GM21528 (cell line): ENCODE measurements at regions not wholly inside any gene's neighbourhood (a gene's known extent, or its start where the extent isn't known, plus 50 kb on each side); places are given as distances from the start of the nearest gene placed in this dataset.

ENCODE experiments used
- ATAC-seq: cut with Tn5 transposase; IDR thresholded peaks from one replicate; pipeline ENCODE4 v1.9.1; 2021; ENCODE audit warnings: mild to moderate bottlenecking, moderate library complexity; ENCODE audit not compliant: unreplicated experiment, low FRiP score

- no peak for ATAC-seq
Observed at GRCh38 chr3:117619805-117620204, 910.2 kb downstream of the TUSC7 start.

GRCh38 chr3:117622171-117622841 lies 912.7 kb downstream of the TUSC7 start:
- ATAC-seq = no peak

- ATAC-seq = no peak
Observed at GRCh38 chr3:117624424-117624823, 914.8 kb downstream of the TUSC7 start.

GRCh38 chr3:117625174-117625573 lies 915.6 kb downstream of the TUSC7 start:
- no peak for ATAC-seq

GRCh38 chr3:117626577-117626976 lies 917.0 kb downstream of the TUSC7 start:
- no peak for ATAC-seq

- ATAC-seq = no peak
Observed at GRCh38 chr3:117628823-117629291, 919.3 kb downstream of the TUSC7 start.

GRCh38 chr3:117629505-117629904 lies 919.9 kb downstream of the TUSC7 start:
- no peak for ATAC-seq

DNA sequence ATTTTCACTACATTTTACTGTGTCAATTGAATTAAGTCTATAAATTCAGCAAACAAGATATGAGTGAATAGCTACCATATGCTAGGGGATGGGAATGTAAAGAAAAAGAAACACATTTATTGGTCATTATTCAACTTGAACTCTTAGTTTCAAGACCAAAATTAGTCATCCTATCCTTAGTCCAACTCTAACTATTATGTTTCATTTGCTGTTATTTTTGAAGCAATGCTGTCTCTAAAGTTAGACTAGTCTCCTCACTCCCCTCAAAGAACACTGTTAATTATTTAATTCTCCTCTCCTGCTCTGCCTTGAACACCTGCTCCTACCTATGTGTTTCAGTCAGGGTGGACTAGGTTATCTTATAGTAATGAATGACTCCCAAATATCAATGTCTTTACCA lies 920.9 kb downstream of the TUSC7 start:
- peak; percentile 65 for ATAC-seq

GRCh38 chr3:117630885-117631284 lies 921.3 kb downstream of the TUSC7 start:
- ATAC-seq = no peak

DNA sequence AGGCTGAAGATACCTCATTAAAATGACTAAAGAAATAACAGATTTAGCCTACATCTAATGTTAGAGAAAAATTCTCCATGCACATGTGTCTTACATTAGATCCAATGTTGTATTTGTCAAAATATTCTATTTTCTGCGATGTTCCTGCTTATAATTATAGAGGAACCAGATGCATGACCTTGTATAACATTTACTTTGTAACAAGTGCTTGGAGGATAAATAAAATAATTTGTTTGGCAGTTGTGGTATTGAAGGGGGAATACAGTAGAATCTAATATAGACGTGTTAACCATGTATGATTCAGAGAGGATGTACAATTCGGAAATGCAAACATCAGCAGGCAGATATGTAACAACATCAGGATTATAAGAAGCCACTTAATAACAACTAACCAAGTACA lies 922.2 kb downstream of the TUSC7 start:
- ATAC-seq = no peak

- ATAC-seq = no peak
Observed at GRCh38 chr3:117632191-117632590, 922.6 kb downstream of the TUSC7 start.

DNA sequence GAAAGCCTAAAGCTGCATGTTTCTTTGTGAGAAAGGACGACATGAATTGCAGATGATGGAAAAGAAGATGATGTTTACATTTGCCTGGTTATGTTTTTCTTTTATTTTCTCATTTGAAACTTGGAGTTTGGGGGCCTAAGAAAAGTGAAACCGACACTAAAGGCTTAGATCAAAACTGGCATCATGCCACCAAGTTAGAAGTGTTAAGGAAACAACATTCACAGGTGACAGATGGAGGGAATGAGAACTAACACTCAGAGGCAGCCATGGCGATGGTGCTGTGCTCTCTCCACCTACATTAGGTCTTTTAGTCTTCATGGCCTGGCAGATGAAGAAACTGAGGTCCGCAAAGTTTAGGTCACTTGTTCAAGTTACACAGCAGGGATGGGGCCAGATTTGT lies 923.6 kb downstream of the TUSC7 start:
- no peak for ATAC-seq

DNA sequence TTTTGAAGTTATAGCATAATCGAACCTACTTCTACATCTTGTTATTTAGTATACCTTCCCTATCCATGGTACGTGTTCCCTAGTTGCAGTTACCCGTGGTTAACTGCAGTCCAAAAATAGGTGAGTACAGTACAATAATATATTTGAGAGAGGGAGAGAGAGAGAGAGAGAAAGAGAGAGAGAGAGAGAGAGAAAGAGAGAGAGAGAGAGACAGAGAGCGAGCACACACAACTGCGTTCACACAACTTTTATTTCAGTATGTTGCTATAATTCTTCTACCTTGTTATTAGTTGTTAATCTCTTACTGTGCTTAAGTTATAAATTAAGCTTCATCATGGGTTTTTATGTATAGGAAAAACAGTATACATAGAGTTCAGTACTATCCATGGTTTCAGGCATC lies 928.1 kb downstream of the TUSC7 start:
- no peak for ATAC-seq

DNA sequence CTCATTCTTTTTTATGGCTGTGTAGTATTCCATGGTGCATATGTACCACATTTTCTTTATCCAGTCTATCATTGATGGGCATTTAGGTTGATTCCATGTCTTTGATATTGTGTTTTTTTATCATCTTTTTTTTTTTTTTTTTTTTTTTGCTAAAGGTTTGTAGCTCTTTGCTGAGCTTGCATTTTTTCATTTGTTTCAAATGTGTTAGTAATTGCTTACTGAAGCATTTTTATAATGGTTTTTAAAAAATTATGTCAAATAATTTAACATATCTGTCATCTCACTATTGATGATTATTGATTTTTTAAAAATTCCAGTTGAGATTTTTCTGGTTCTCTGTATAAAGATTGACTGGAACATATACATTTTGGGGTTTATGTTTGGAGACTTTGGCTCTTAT lies 934.6 kb downstream of the TUSC7 start:
- no peak for ATAC-seq

GRCh38 chr3:117645561-117646242 lies 936.1 kb downstream of the TUSC7 start:
- no peak for ATAC-seq

- no peak for ATAC-seq
Observed at GRCh38 chr3:117647435-117647834, 937.9 kb downstream of the TUSC7 start.

- no peak for ATAC-seq
Observed at GRCh38 chr3:117651246-117651645, 941.7 kb downstream of the TUSC7 start.

GRCh38 chr3:117656391-117656790 lies 946.8 kb downstream of the TUSC7 start:
- no peak for ATAC-seq

DNA sequence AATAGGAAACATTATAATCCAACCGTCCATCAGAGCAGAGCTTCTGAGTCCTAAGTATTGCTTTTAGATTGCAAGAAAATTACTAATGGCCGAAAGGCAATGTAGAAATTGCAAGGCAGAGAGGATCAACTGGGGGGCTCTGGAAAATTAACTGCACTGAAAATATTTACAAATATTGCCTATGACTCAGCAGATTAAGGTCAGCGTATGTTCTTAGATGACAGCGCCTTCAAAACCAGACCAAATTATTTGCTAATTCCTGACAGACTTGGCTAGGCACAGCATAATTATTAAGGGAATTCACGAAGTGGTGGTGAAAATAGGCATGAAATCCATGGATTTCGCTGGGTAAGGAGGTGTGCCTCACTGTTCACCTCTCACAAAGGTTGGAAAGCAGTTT lies 947.7 kb downstream of the TUSC7 start:
- no peak for ATAC-seq

DNA sequence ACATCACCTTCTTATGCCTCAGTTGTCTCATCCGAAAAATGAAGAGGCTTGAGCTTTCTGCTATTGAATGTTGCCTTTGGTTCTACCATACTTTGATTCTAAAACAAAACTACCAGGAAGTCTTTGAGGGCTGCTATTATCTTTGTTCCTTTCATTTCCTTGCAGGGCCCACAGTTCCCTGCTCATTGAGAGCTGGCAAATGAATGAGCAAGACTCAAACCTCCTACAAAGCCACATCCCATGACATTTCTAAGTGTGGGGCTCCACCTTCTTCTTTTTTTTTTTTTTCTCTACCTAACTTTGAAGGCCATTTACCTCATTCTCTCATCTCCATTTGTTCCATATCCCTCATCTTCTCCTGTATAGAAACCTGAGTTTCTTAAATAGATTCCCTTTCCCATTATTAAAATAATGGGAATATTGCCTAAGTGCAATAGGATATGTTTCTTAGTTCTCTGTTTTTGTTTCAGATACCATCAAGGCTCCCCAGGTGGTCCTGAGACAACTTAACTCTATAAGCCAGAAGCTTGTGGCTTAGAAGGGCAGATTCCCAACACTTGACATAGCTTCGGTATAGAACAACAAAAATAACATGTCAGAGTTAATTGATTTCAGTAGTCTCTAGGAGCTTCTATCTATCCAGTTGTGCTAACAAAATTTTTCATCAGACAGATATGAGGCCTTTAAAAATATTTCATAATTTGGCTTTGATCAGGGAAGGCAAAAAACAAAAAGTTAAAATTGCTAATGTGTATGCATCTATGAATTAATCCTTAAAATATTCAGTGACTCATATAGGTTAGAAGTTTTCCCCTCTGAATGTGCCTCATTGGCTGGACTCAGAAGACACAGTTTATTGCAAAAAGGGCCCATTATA lies 951.6 kb downstream of the TUSC7 start:
- no peak for ATAC-seq

DNA sequence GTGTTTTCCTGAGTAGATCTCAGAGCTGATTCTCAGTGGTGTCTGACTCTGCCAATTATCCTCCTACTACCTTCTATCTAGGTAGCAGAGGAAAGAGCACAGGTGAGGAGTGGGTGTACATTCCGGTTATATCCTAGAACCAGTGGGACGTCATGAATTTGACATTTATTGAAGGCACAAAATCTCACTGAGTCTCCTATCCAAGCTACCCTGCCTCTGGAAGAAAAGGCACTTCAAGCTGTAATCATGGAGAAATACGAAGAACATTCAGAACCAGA lies 952.2 kb downstream of the TUSC7 start:
- no peak for ATAC-seq

- ATAC-seq = no peak
Observed at GRCh38 chr3:117665296-117665695, 955.7 kb downstream of the TUSC7 start.
